ENCODE measurements at regions not wholly inside any gene's neighbourhood (a gene's known extent, or its start where the extent isn't known, plus 50 kb on each side); places are given as distances from the start of the nearest gene placed in this dataset.

DNA sequence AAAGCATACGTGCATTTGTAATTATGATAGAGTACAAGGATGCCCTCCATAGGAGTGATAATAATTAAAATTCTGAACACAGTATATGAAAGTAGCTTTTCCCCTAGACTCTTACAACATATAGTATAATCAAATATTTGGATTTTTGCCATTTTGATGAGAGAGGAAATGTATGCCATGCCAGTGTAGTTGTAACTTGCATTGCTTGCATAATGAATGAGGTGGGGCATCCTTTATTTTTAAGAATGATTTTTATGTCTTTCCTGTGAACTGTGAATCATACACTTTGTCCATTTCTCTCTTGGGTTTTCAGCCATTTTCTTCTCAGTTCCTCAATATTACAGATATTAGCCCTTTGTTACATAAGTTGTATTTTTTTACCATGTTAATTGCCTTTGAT is 197.5 kb downstream of the SCG2 start:
- H3K27me3 ChIP-seq (ENCODE audit: control insufficient read depth, insufficient read depth, low read length) = no peaks in the 10 kb centered on the region
- no peak overlapping the region for H3K4me3 ChIP-seq (ENCODE audit: low read depth, low read length)
- no peak for DNase-seq (ENCODE audit: low read depth)
- TF ChIP-seq, protein P1, sequence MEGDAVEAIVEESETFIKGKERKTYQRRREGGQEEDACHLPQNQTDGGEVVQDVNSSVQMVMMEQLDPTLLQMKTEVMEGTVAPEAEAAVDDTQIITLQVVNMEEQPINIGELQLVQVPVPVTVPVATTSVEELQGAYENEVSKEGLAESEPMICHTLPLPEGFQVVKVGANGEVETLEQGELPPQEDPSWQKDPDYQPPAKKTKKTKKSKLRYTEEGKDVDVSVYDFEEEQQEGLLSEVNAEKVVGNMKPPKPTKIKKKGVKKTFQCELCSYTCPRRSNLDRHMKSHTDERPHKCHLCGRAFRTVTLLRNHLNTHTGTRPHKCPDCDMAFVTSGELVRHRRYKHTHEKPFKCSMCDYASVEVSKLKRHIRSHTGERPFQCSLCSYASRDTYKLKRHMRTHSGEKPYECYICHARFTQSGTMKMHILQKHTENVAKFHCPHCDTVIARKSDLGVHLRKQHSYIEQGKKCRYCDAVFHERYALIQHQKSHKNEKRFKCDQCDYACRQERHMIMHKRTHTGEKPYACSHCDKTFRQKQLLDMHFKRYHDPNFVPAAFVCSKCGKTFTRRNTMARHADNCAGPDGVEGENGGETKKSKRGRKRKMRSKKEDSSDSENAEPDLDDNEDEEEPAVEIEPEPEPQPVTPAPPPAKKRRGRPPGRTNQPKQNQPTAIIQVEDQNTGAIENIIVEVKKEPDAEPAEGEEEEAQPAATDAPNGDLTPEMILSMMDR (IDR thresholded peaks at IDR 0.05; ENCODE audit: insufficient read depth, low read depth, low read length) = no peak
- POLR2A ChIA-PET = no interaction called here
- CTCF ChIA-PET = interaction anchor here (0.7 kb wide), 1 partner anchor 22 kb away, joined by 3 read pairs; no protein-coding TSS in a partner anchor
- no peaks in the 10 kb centered on the region for H3K36me3 ChIP-seq (ENCODE audit: control insufficient read depth, insufficient read depth, low read length)

DNA sequence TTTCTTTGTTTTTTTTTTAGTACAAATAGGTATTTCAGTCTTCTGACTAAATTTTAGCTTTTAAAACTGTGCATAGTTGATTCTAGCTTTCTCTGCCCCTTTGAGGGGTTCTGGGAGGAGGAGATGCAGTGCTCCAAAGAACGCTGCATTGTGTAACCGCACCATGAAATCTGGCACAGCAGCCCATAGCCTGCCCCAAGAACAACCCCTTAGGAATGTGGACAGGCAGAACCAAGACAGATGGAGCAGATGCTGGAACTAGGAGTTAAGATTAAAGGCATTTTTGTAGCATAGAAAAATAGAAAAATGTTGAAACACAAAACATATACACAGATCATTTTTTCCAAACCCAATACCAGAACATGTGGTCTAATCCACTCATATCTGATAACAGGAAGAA is 187.5 kb downstream of the SCG2 start:
- H3K4me3 ChIP-seq (ENCODE audit: low read depth, low read length) = no peak overlapping the region
- DNase-seq (ENCODE audit: low read depth) = peak; percentile 21
- H3K36me3 ChIP-seq (ENCODE audit: control insufficient read depth, insufficient read depth, low read length) = no peaks in the 10 kb centered on the region
- H3K27me3 ChIP-seq (ENCODE audit: control insufficient read depth, insufficient read depth, low read length) = no peaks in the 10 kb centered on the region
- ChIA-PET CTCF (no interaction called here), POLR2A (no interaction called here)
- TF ChIP-seq, protein P1 (IDR thresholded peaks at IDR 0.05; ENCODE audit: insufficient read depth, low read depth, low read length) = no peak

GRCh38 chr2:223415071-223415470 is 187.1 kb downstream of the SCG2 start:
- ChIA-PET POLR2A (no interaction called here), CTCF (no interaction called here)
- TF ChIP-seq, protein P1 (IDR thresholded peaks at IDR 0.05; ENCODE audit: insufficient read depth, low read depth, low read length) = no peak
- Histone ChIP-seq H3K36me3 (ENCODE audit: control insufficient read depth, insufficient read depth, low read length) (no peaks in the 10 kb centered on the region), H3K27me3 (ENCODE audit: control insufficient read depth, insufficient read depth, low read length) (no peaks in the 10 kb centered on the region), H3K4me3 (ENCODE audit: low read depth, low read length) (no peak overlapping the region)
- no peak for DNase-seq (ENCODE audit: low read depth)

DNA sequence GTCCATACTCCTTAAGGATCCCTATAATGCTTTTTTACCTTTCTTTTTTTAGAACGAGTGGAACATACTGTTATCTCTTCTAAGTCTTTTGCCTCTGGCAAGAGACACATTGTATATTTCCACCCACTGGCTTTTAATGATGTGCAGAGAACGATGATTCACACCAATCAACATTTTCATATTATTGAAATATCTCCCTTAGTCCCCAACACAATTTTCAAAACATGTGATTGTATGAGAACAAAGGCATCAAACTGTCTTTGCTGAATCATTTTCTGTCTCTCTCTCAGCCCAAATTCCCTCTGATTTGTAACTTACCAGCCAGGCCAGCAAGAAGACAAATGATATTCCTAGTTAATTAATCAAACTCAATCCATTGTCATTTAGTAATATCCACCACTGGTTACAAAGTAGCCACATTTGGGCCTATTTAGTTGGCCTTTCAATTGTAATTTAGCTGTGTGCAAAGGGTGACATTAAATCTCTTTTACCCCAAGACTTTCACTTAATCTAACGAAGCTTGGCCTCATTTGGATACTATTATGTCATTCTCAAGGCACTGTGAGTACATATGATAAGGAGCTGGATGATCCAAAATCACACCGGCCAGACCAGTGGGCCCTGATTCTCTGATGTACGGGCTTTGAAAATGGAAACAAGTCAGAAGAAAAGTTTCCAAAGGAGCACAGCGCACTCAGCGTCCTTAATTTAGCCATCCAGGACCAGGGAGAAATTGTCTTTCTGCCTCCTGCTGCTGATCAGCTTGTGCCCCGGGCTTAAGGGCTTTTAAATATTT is 185.1 kb downstream of the SCG2 start:
- DNase-seq (ENCODE audit: low read depth) = peak; percentile 14
- H3K36me3 ChIP-seq (ENCODE audit: control insufficient read depth, insufficient read depth, low read length) = no peaks in the 10 kb centered on the region
- H3K4me3 ChIP-seq (ENCODE audit: low read depth, low read length) = no peak overlapping the region
- TF ChIP-seq, protein P1 (IDR thresholded peaks at IDR 0.05; ENCODE audit: insufficient read depth, low read depth, low read length) = no peak
- H3K27me3 ChIP-seq (ENCODE audit: control insufficient read depth, insufficient read depth, low read length) = no peaks in the 10 kb centered on the region
- POLR2A ChIA-PET = no interaction called here
- CTCF ChIA-PET = no interaction called here

DNA sequence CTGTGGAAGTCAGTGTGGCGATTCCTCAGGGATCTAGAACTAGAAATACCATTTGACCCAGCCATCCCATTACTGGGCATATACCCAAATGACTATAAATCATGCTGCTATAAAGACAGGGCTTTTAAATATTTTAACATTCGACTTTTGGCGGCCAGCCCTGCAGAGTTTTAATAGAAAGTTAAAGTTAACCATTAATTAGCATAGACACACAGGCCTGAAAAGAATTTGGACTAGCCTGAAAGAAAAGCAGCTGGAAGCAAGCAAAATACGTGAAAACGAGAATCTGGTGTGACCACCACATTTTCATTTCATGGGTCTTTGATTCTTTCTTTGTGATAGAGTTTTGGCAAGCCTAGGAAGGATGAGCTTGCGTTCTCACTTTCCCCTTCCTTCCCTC is 184.0 kb downstream of the SCG2 start:
- ChIA-PET CTCF (no interaction called here), POLR2A (no interaction called here)
- Histone ChIP-seq H3K4me3 (ENCODE audit: low read depth, low read length) (no peak overlapping the region), H3K27me3 (ENCODE audit: control insufficient read depth, insufficient read depth, low read length) (no peaks in the 10 kb centered on the region), H3K36me3 (ENCODE audit: control insufficient read depth, insufficient read depth, low read length) (no peaks in the 10 kb centered on the region)
- TF ChIP-seq, protein P1 (IDR thresholded peaks at IDR 0.05; ENCODE audit: insufficient read depth, low read depth, low read length) = no peak
- DNase-seq (ENCODE audit: low read depth) = no peak
